Activated effector memory CD4-positive, alpha-beta T cell treated with anti-CD3 and anti-CD28 coated beads, Interleukin-2, amount 50 U/mL, for 16 hours (primary cell): ENCODE measurements at regions not wholly inside any gene's neighbourhood (a gene's known extent, or its start where the extent isn't known, plus 50 kb on each side); places are given as distances from the start of the nearest gene placed in this dataset.

Experiments used
- DNase-seq: peaks from one replicate; pipeline ENCODE4 v3.0.0-alpha.2; 2020

DNA sequence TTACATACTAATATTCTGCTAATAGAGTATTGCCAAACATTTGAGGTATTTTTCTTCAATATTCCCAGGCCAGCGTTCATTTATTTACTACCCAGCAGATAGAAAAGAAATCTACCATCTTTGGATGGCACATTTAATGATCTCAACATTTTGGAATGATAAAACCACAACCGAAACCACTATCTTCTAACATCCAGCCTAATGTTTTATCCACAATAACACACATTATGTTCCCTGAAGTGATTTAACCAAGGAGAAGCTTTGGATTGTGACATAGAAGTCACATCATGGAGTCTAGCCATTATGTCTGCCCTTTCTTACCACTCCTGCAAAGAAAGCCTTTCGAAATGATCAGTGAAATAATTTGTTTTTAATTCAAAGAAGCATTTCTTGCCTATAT is 497.1 kb upstream of the PLXNA2 start:
- DNase-seq = no peak

DNA sequence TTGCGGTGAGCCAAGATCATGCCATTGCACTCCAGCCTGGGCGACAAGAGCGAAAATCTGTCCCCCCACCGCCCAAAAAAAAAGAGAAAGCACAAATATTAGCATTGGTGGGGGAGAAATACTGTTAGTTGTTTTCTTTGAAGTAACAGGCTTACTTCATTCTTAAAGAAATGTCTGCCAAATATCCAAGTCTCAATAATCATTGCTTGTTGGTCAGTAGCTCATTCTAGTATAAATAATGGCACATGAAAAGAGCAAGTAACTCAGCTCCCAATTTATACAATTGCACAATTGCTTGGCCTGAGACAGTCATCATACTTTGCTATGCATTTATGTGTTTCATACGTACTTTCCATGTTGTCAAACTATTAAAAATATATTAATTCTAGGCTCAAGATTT is 499.2 kb upstream of the PLXNA2 start:
- DNase-seq = no peak

DNA sequence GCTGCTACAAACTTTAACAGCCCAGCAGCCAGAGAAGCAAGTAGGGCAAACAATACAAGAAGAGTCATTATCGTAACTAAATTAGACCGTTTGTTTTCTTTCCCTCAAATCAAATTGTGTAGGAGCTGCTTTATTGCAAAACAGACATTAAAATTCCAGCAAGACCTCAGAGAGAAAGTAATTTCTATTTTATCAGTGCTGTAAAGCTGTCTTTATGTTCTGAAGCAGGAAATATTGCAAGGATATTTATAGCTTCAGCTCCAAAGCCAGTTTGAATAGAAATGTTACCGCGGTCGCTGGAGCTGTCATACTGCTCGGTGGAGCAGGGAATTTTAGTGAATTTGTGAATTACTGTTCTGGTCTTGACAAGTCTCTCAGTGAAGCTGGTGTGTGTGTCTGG is 503.8 kb upstream of the PLXNA2 start:
- DNase-seq = no peak

DNA sequence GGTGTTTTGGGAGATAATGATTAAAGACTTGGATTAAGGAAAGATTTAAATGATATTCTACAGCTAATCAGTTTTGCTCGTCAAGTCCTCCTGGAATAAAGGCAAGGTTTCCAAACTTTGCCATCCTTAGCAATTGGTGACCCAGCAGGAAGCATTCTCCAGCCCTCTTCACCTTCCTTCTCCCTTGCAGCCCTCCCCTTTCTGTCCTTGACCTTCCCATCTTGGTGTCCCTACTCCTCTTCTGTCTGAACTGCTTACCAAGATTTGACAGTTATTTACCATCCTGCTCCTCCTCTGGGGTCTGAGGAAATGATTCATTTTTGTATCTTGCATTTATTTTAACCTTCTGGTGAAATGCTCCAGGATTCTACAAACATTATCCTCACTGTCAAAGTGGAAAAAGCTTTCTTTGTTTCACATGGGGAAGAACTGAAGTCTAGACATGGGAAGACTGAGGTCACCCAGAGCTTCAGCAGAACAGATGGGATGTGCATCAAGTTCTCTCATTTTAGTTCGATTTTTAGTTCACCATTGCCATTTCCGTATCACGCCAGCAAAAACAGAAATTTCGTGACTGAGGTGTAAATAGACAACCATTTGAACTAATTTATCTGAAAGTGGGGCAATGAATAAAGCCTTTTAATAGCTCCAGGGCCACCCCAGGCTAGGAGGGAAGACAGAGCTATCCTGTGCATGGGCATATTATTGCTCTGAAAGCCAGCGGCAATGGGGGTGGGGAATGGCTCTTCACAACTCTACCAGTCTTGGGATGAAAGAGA is 504.4 kb upstream of the PLXNA2 start:
- DNase-seq = no peak

- no peak for DNase-seq
These were observed 512.3 kb upstream of the PLXNA2 start for GRCh38 chr1:208756339-208756981.

GRCh38 chr1:208757846-208758245 is 513.7 kb upstream of the PLXNA2 start:
- DNase-seq = no peak

GRCh38 chr1:208759255-208759654 is 515.1 kb upstream of the PLXNA2 start:
- no peak for DNase-seq

DNA sequence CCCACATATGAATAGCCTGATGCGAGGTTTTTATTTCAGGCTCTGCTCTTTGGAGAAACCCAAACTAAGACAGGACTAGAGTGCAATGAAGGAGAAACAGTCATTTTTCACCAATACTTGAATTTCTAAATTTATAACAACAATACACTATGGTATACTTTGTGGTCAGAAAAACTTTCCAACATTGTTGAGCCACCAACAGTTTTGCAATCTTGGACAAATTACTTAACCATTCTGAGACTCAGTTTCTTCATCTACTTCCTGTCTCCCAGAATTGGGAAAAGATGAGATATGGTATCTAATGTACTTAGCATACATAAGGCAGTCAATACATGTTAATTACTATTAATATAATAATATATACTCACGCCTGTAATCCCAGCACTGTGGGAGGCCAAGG is 519.8 kb upstream of the PLXNA2 start:
- no peak for DNase-seq

DNA sequence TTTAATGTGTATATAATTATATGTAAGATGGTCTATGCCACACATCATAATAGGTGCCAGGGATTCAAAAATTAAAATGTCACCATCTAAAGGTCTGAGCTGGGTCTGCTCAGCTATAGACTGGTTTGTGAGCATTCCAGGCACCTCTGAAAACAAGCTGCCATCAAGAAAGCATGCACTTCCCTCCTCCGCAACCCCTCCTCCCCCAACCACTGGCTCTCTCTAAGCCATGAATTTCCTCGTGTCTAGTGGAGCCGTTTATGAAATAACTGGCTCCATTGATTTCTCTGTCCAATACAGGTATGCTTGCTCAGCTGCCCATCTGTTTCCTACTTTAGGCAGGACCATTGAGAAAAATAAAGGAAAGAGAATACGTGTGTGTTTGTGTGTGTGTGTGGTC is 522.6 kb upstream of the PLXNA2 start:
- DNase-seq = no peak

DNA sequence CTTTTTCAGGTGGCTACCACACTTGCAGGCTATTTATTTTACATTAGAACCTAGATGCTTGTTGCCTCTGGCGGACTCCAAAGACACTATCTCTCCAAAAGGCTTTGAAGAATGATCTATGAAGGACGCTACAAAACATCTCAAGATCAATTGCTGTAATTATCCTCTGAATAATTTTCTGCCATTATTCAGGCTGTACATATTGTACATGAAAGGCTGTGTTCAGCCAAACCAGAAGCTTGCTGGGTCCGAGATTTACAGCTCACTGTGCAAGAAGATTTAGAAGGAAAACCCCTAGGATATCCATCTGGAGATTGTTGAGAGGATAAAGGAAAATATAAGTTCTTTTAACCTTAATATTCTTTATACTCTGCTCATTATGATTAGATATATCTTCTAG is 523.6 kb upstream of the PLXNA2 start:
- DNase-seq = no peak

- no peak for DNase-seq
These were observed 528.7 kb upstream of the PLXNA2 start for GRCh38 chr1:208772891-208773290.

GRCh38 chr1:208775841-208776240 is 531.7 kb upstream of the PLXNA2 start:
- no peak for DNase-seq

- no peak for DNase-seq
These were observed 534.2 kb upstream of the PLXNA2 start for GRCh38 chr1:208778417-208778816.

DNA sequence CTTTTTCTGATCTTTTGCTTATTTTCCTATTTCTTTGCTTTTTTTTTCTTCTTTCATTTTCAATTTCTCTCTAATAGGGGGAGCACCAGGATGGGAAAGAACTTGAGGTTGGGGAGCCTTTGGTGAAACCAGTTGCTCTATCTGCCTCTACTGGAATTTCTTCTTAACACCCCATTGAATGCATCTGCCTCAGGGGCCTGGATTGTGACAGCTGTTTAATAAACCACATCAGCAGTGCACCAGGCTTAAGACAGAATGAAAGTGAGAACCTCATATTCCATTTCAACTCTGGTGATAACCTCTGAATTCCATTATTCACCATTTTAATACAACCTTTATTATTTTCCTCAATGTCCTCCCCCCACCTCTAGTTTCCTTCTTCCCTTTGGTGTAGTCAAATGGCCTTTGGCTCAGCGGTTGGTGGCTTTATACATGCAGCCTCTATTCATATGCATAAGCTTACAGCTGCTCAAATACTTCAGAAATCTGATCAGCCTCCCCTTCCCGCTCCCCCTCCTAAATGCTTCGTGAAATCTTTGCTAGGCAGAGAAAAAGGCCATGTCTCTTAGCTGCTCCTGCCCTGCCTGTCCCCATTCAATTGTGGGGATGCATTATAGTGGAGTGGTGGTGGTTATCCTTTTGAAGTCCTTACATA is 537.3 kb upstream of the PLXNA2 start:
- DNase-seq = no peak

DNA sequence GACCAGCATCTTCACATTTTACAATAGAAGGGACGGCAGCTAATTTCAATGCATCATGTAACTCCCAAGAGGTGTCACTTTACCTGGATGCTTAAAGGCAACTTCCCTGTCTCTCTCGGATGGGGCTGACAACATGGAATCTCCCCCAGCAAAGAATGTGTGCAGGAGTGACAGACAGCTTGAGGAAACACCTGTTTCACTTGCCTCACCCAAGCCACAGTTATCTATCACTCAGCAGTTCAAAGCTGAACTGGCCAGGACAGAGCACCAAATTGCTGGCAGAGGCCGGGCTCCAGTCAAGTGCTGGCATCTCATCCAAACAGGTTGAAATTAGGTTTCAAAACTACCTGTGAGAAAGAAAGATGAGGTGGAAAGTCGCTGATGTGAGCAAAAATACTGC is 538.0 kb upstream of the PLXNA2 start:
- no peak for DNase-seq

DNA sequence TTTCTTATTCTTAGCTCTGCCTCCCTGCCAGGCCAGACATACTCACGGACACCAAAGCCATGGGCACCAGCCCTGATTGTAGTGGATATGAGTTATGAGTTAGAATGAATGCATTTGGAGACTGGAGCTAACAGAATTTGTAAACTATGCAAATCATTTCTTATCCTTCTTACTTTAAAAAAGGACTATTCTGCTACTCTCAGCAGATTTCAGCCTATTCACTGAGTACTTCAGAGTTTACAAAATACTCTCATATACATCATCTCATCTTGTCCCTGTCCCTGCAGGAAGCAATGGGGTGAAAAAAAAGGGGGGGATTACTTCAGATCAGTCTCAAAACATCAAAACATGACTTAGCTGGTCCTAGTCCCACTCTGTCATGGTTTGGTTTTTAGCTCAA is 541.4 kb upstream of the PLXNA2 start:
- no peak for DNase-seq

DNA sequence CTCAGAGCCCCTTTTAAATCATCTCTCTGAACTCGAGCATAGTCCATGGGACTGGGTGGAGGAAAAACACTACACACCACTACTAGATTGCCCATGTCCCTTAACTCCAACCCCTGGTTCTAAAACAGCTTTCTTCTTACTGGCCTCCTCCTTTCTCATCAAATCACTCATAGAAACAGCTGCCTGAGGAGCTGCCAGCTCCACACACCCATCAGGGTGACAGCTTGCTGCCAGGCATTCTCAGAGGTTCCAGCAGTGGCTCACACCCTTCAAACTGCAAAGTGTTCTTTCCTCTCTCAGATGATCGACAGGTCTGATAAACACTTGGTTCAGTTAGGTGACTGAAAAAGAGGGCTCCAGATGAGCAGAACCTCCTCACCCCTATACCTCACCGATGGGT is 543.0 kb upstream of the PLXNA2 start:
- no peak for DNase-seq

GRCh38 chr1:208788013-208788540 is 543.9 kb upstream of the PLXNA2 start:
- no peak for DNase-seq

GRCh38 chr1:208791456-208791855 is 547.3 kb upstream of the PLXNA2 start:
- no peak for DNase-seq

DNA sequence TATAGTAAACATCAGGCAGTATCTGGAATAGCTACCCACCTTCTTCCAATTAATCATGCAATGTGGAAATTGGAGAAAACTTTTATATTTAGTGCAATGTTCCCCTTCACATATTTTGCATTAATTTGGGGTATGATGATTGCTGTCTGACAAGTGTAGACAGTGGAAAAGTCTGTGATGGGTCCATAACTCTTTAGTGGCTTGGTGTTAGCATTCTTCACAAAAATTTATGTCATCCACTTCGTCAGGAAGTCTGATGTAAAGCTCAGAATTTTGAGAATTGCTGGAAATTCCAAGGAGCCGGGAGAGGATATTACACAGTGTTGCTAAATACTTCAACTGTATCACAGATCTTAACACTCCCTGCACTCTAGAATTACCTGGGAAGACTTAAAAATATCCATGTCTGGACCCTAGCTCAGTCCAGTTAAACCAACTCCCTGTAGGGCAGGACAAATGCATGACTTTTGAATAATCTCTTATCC is 549.7 kb upstream of the PLXNA2 start:
- no peak for DNase-seq

- DNase-seq = no peak
These were observed 555.0 kb upstream of the PLXNA2 start for GRCh38 chr1:208799186-208799585.

- no peak for DNase-seq
These were observed 559.0 kb upstream of the PLXNA2 start for GRCh38 chr1:208803011-208803811.
